SIG-M5 treated with dmso at 0.1 percent for 504 hours (cell line): ENCODE measurements at regions not wholly inside any gene's neighbourhood (a gene's known extent, or its start where the extent isn't known, plus 50 kb on each side); places are given as distances from the start of the nearest gene placed in this dataset.
"Not testable (repeated sequence)": the region's sequence is repeated elsewhere in the genome, so short reads cannot be mapped to it uniquely, and the experiment has no call there.

Experiments used
- DNase-seq: peaks from one replicate; lab custom pipeline; 2025; ENCODE audit not compliant: unreplicated experiment; lab: John Stamatoyannopoulos, UW

GRCh38 chr16:31581065-31581464 lies 53.4 kb downstream of the AHSP start:
- not testable (repeated sequence) for DNase-seq

DNA sequence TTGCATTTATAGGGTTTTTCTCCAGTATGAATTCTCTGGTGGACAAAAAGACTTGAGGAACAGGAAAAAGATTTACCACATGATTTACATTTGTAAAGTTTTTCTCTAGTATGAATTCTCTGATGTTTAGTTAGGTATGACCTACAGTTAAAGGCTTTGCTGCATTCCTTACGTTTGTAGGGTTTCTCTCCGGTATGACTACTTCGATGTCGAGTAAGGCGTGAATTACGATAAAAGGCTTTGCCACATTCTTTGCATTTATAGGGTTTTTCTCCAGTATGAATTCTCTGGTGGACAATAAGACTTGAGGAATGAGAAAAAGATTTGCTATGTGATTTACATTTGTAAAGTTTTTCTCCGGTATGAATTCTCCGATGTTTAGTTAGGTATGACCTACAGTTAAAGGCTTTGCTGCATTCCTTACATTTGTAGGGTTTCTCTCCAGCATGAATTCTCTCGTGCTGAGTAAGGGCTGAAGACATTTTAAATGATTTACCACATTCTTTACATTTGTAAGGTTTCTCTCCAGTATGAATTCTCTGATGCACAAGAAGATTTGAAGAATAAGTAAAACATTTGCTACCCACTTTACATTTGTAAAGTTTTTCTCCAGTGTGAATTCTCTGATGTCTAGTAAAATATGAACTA lies 74.2 kb downstream of the AHSP start:
- DNase-seq = not testable (repeated sequence)

GRCh38 chr16:31618130-31618529 lies 90.4 kb downstream of the AHSP start:
- no peak for DNase-seq

DNA sequence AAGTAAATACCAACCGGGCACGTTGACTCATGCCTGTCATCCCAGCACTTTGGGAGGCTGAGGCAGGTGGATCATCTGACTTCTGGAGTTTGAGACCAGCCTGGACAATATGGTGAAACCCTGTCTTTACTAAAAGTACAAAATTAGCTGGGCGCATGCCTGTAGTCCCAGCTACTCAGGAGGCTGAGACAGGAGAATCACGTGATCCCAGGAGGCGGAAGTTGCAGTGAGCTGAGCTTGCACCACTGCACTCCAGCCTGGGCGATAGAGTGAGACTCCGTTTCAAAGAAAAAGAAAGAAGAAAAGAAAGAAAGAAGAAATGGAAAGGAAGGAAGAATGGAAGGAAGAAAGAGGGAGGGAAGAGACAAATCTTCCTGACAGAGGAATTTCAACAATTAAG lies 108.7 kb downstream of the AHSP start:
- no peak for DNase-seq

DNA sequence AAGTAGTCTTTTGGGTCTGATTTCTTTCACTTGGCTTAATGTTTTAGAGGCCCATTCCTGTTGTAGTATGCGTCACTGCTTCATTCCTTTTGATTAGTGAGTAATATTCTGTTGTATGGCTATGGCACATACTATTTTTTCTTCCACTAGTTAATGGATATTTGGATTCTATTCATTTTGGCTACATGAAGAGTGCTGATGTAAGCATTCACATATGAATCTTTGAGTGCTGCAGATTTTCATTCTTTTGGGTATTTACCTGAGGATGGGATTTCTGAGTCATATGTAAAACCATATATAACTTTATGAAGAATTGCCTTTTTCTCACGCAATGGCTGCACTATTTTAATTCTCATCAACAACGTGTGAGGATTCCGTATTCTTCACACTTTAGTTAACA lies 113.6 kb downstream of the AHSP start:
- DNase-seq = no peak

- not testable (repeated sequence) for DNase-seq
Observed at GRCh38 chr16:31655674-31656073, 128.0 kb downstream of the AHSP start.

DNA sequence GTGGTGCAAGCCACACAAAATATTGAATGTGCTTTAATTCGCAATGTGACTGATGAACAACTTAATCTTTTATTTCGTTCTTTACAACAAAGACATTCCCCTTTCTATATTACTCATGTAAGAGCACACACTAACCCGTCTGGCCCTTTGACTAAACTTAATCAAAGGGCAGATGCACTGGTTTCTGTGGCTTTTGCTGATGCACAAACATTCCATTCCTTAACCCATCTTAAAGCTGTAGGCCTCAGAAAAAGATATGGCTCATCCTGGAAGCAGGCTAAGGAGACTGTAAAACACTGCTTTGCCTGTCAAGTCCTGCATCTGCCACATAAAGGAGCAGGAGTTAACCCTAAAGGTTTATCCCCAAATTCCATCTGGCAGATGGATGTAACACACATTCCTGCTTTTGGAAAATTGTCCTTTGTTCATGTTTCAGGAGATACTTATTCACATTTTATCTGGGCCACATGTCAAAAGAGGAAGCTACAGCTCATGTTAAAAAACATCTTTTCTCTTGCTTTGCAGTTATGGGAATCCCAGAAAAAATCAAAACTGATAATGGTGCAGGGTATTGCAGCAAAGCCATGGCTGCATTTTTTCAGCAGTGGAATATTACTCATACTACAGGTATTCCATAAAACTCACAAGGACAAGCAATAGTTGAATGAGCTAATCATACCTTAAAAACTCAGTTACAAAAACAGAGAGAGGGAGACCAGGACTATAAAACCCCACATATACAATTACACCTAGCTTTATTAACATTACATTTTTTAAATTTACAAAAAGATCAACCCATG lies 137.2 kb downstream of the AHSP start:
- DNase-seq = no peak

DNA sequence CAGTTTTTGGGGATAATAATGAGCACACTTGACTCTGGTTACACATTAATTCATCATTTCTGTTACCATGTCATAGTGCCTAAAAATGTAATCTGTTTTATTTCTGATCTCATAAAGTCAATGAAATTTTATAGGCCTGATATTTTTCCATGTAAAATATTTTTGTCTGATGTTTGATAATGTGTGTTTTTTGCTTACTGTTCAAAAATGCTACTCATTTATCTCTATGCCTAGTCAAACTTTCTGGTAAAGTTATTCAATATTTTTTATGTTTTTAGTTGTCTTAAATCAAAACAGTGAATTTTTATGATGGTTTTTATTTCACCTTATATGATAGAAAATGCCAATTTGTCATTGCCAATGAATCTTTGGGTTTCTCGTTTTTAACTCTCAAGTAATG lies 147.0 kb downstream of the AHSP start:
- no peak for DNase-seq

GRCh38 chr16:31676731-31677130 lies 149.0 kb downstream of the AHSP start:
- DNase-seq = no peak

DNA sequence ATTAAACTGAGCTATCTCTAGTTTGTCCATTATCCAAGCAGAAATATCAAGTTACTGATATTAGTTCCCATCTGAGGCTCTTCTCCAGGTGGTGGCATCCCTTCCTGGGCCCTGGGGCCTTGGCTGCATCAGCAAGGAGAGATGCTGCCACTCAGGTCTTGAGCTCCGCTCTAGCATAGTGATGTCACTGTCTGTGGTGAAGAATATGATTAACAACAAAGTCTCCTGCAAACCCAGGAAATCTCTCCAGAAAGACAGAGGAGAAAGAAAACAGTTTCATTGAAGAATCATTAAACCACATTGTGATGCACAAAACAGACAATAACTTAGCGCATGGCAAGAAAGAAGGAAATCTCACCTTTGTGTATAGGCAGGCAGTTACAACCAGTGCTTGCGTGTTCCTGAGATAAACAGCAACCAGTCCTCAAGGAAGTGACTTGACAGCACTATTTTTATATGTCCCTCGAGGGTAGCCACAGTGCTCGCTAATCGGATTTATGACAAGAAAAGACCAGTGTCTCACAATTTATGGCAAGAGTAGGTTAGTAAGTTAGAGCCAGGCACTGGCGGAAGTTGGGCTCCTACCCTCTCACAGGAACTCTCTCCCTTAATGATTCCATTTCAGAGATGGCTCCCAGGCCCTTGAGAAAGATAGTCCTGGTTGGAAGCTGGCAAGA lies 151.1 kb downstream of the AHSP start:
- no peak for DNase-seq

GRCh38 chr16:31689331-31689730 lies 161.6 kb downstream of the AHSP start:
- not testable (repeated sequence) for DNase-seq

DNA sequence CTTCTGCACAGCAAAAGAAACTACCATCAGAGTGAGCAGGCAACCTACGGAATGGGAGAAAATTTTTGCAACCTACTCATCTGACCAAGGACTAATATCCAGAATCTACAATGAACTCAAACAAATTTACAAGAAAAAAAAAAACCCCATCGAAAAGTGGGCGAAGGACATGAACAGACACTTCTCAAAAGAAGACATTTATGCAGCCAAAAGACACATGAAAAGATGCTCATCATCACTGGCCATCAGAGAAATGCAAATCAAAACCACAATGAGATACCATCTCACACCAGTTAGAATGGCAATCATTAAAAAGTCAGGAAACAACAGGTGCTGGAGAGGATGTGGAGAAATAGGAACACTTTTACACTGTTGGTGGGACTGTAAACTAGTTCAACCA lies 164.6 kb downstream of the AHSP start:
- not testable (repeated sequence) for DNase-seq

DNA sequence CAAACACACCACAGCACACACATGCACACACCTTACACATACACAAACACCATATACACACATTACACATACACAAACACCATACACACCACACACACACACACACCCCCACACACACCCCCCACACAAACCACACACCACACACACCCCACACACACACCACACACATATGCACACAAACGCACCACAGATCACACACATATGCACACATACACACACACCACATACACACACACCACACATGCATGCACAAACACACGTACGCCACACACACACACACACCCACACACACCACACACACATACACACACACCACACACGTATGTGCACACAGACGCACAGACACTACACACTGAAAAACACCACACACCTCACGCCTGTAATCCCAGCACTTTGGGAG lies 166.0 kb downstream of the AHSP start:
- no peak for DNase-seq

DNA sequence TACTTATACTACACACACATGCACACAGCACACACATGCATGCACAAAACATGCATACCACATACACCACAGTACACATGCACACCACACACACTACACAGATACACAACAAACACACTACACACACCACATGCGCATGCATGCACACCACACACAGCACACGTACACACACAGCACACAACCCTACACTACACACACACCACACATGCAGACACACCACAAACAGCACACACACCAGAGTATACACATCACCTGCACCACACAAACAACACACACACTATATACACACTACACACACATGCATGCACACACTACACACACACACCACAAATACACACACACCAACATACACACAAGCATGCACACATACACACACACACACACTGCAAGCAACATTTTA lies 166.8 kb downstream of the AHSP start:
- no peak for DNase-seq

GRCh38 chr16:31695667-31696066 lies 168.0 kb downstream of the AHSP start:
- DNase-seq = peak; percentile 9

DNA sequence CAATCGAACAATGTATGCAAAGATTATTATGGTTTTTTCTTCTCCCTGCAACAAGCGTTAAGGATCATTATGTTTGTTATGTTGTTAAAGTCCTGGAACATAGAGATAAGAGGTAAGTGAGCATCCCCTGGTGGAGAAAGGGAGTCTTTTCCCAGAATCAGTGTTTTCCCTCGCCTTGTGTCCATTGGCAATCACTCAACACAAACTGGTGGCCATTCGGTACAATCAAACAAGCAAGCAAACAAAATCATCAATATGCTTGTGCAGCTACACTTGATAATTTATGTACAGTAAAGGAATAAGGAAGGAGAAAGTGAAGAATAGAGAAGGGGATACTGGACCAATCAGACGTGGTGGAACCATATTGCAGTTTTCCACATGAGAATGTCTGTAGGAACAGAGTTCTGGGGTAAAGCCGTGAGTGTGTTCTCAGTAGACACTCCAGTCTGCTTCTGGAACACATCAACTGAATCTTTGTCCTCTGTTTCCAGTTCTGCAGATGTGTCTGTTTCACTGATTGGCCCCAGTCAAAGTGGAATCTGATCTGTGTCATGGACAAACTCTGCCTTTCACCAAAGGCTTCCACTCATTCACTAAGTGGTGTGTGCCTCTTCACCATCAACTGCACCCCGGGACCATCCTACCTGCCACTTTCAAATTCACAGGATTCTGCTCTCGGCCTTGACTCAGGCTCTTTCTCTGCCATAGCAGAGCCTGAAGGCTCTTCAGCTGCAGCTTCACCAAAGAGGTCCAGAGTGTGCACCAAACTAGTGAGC lies 169.5 kb downstream of the AHSP start:
- peak; percentile 31 for DNase-seq

DNA sequence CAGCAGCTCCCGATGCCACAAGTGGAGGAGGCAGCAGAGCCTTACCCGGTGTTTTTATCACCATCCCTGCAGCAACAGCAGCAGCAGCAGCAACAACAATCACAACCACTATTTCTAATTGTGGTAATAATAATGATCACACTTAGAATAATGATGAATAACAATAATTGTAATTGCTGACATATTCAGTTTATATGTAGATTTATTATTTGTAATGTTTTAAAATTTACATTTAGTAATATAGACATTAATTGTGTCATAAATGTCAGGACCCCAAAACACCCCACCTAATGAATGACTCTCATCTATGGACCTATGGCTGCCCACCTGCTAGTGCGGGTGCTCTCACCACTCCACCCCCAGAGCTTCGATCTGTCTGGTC lies 170.0 kb downstream of the AHSP start:
- DNase-seq = no peak

GRCh38 chr16:31698901-31699300 lies 171.2 kb downstream of the AHSP start:
- DNase-seq = no peak

DNA sequence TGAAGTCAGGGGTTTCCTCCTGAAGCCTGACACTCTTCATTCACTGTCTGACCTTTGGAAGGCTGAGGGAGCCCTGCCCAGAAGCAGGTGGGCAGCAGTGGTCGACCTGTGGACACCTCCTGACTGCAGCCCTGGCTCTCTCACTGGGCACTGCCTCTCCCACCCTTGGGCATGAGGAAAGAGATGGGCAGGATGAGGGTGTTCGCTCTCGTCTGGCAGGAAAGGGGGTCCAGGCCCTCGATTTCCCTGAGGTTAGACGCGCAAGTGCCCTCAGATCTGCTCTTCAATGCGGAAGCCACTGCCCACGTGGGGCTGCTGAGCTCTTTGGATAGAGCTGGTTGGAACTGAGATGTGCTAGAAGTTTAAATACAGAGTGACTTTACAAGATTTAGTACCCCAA lies 171.9 kb downstream of the AHSP start:
- DNase-seq = no peak

DNA sequence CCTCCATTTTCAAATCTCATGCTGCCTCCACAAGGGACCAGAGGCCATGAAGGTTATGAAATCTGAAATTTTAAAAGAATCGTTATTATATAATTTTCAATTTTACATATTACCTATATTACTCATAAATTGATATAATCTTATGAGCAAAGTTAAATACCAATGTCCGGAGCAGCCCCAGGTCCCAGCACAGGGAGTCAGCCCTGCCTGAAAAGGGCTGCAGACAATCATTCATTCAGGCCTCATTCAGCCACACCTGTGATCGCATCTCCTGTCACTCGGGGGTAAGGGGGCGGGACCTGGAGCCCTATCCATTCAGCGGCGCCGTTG lies 172.5 kb downstream of the AHSP start:
- no peak for DNase-seq

DNA sequence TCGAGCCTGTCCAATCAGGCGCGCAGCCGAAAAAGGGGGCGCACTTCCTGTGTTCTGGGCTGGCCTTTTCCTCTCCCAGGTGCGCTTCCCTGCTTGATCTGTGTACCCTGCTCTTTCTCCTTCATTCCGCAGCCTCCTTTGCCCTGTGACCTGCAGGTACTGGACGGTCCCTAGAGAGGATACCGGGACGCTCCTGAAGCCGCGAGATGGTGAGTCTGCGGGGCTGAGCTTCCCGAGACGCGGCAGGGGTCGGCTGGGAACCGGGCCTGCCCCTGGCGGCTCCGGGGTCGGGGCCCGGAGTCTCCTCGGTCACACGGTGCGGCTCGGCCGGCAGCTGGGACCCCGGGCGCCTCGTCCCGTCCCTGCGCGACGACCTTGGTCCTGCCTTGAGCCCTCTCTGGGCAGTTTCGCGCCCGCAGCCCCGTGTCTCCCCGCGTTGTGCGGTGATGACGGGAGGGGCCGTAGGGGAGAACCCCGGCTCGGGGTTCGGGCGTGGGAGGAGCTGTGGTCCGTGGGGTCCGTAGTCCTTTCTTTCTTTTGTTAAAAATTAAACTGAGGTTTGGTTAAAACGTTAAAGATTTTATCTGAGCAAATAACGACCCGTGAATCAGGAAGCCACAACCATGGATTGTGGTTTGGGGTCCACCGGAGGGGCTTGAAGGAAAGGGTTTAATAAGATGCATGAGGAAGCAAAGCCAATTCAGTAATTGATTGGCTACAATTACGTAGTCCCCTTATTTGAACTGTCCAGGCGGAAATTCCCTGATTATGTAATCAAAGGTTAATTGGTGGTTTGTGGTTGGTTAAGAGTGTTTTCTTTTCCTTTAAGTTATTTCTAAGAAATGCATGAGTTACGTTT lies 172.8 kb upstream of the ZNF267 start:
- DNase-seq = peak; percentile 55
